K562 (cell line): ENCODE measurements at regions not wholly inside any gene's neighbourhood (a gene's known extent, or its start where the extent isn't known, plus 50 kb on each side); places are given as distances from the start of the nearest gene placed in this dataset.

ENCODE experiments used
- ARID1B ChIP-seq: fragments of 450-650 bp; IDR thresholded peaks from 2 replicates; pipeline ENCODE4 v1.6.1; 2016; ENCODE audit warnings: antibody characterized with exemption, mild to moderate bottlenecking, inconsistent platforms
- CCAR2 ChIP-seq: fragments of 200-400 bp; formaldehyde crosslinking; IDR thresholded peaks from 2 replicates; pipeline ENCODE4 v1.6.1; 2017; ENCODE audit warnings: mild to moderate bottlenecking, low read depth, low read length
- CREM ChIP-seq: IDR thresholded peaks from 2 replicates; pipeline ENCODE4 v1.6.1; 2014; ENCODE audit warnings: antibody characterized with exemption, low read depth
- CSDE1 ChIP-seq, 2 experiments: fragments of 450-650 bp; IDR thresholded peaks; 2 replicates each; pipeline ENCODE4 v1.6.1; 2016; ENCODE audit warnings: mild to moderate bottlenecking in 1 of 2
- E2F3 ChIP-seq: fragments of 250-450 bp; sonication (Bioruptor Pico); IDR thresholded peaks from 2 replicates; pipeline ENCODE4 v1.4.0; 2020; ENCODE audit warnings: mild to moderate bottlenecking
- ELF2 ChIP-seq: fragments of 250-450 bp; sonication (Bioruptor Pico); IDR thresholded peaks from 2 replicates; pipeline ENCODE4 v1.5.0; 2021; ENCODE audit warnings: mild to moderate bottlenecking
- ETS2 ChIP-seq: IDR thresholded peaks from 2 replicates; pipeline ENCODE4 v1.6.1; 2016; ENCODE audit warnings: borderline replicate concordance, missing genetic modification characterization, mild to moderate bottlenecking, moderate library complexity, missing compliant biosample characterization; ENCODE audit not compliant: poor library complexity, severe bottlenecking
- HDGF ChIP-seq: fragments of 450-650 bp; IDR thresholded peaks from 2 replicates; pipeline ENCODE4 v1.6.1; 2016
- KDM2B ChIP-seq: fragments of 250-450 bp; sonication (Bioruptor Pico); IDR thresholded peaks from 2 replicates; pipeline ENCODE4 v1.8.0; 2021; ENCODE audit warnings: mild to moderate bottlenecking, moderate library complexity
- KLF16 ChIP-seq: IDR thresholded peaks from 2 replicates; pipeline ENCODE4 v1.6.1; 2016; ENCODE audit warnings: antibody characterized with exemption
- NCOA1 ChIP-seq: fragments of 450-650 bp; IDR thresholded peaks from 2 replicates; pipeline ENCODE4 v1.6.1; 2016; ENCODE audit warnings: low read depth
- NEUROD1 ChIP-seq: fragments of 150-350 bp; IDR thresholded peaks from 2 replicates; pipeline ENCODE4 v1.6.1; 2014; ENCODE audit warnings: borderline replicate concordance, low read length, low read depth; ENCODE audit not compliant: partially characterized antibody
- NFRKB ChIP-seq: fragments of 450-650 bp; IDR thresholded peaks from 2 replicates; pipeline ENCODE4 v1.6.1; 2016; ENCODE audit warnings: low read depth
- NR4A1 ChIP-seq, 2 experiments: fragments of 250-450 bp in 1 of 2; fragments of 450-650 bp in 1 of 2; sonication (Bioruptor Pico) in 1 of 2; IDR thresholded peaks; 2 replicates each; pipeline versions ENCODE4 v1.4.0 to v1.6.1; 2016 to 2020; ENCODE audit warnings: mild to moderate bottlenecking in 2 of 2, missing compliant biosample characterization in 1 of 2, missing genetic modification characterization in 1 of 2, moderate library complexity in 1 of 2
- PTRF ChIP-seq: fragments of 450-650 bp; IDR thresholded peaks from 2 replicates; pipeline ENCODE4 v1.6.1; 2016; ENCODE audit warnings: mild to moderate bottlenecking, missing genetic modification characterization, missing compliant biosample characterization
- RFX7 ChIP-seq: fragments of 250-450 bp; sonication (Bioruptor Pico); IDR thresholded peaks from 2 replicates; pipeline ENCODE4 v1.5.1; 2021; ENCODE audit warnings: mild to moderate bottlenecking
- SRSF9 ChIP-seq: fragments of 200-400 bp; formaldehyde crosslinking; IDR thresholded peaks from 2 replicates; pipeline ENCODE4 v1.6.1; 2017; ENCODE audit warnings: low read depth, low read length, borderline replicate concordance
- WHSC1 ChIP-seq: IDR thresholded peaks from one replicate; pipeline ENCODE4 v1.6.1; 2012; ENCODE audit warnings: low read length, control low read depth, inconsistent platforms
- ZBTB1 ChIP-seq: sonication (generic); formaldehyde crosslinking; IDR thresholded peaks from 2 replicates; pipeline ENCODE4 v1.8.1; 2023; ENCODE audit warnings: missing genetic modification reagents, low read depth, mild to moderate bottlenecking, borderline replicate concordance
- ZEB2 ChIP-seq: fragments of 450-650 bp; IDR thresholded peaks from 2 replicates; pipeline ENCODE4 v1.6.1; 2016
- ZFX ChIP-seq: sonication (generic); formaldehyde crosslinking; IDR thresholded peaks from 2 replicates; pipeline ENCODE4 v1.8.0; 2022; ENCODE audit warnings: mild to moderate bottlenecking, missing genetic modification reagents, moderate library complexity
- ZNF24 ChIP-seq: fragments of 450-650 bp; IDR thresholded peaks from 2 replicates; pipeline ENCODE4 v1.6.1; 2016
- ZNF253 ChIP-seq: fragments of 250-450 bp; sonication (Bioruptor Pico); conservative IDR thresholded peaks from 2 replicates; pipeline ENCODE4 v1.6.1; 2021; ENCODE audit warnings: mild to moderate bottlenecking
- ZNF3 ChIP-seq: fragments of 250-450 bp; sonication (Bioruptor Pico); IDR thresholded peaks from 2 replicates; pipeline ENCODE4 v1.5.0; 2021; ENCODE audit warnings: mild to moderate bottlenecking, moderate library complexity
- ZNF561 ChIP-seq: fragments of 450-650 bp; formaldehyde crosslinking; conservative IDR thresholded peaks from 2 replicates; pipeline ENCODE4 v1.4.0; 2020; ENCODE audit warnings: mild to moderate bottlenecking, moderate library complexity
- TF ChIP-seq, protein P1 (sequence below): fragments of 200-400 bp; formaldehyde crosslinking; IDR thresholded peaks from 2 replicates; pipeline ENCODE4 v1.6.1; 2017; ENCODE audit warnings: mild to moderate bottlenecking, low read depth, low read length, moderate library complexity
- TF ChIP-seq, protein P2 (sequence below): fragments of 150-350 bp; conservative IDR thresholded peaks from 2 replicates; pipeline ENCODE4 v1.6.1; 2014; ENCODE audit warnings: low read length
- TF ChIP-seq, protein P3 (sequence below): fragments of 450-650 bp; IDR thresholded peaks from 2 replicates; pipeline ENCODE4 v1.7.0; 2016; ENCODE audit warnings: borderline replicate concordance

DNA sequence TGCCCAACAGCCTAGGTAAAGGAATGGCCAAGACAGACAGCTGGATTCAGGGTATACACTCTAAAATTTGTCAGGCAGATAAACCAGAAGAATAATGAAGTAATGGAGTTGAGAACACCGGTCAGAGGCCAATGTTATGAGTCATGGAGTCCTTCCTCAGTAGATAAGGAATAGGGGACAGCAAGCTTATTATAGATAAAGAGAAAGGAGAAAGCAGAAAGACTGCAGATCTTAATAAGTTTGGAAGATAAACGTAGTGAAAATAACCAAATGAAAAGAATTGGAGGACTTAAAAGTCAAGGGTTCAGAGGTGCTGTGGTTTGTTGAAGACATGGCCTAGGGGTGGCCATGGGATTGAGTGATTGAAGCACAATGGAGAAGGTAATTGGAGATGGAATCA, 63.5 kb upstream of the NFE2L2 start (continued):
- TF ChIP-seq, protein P1, sequence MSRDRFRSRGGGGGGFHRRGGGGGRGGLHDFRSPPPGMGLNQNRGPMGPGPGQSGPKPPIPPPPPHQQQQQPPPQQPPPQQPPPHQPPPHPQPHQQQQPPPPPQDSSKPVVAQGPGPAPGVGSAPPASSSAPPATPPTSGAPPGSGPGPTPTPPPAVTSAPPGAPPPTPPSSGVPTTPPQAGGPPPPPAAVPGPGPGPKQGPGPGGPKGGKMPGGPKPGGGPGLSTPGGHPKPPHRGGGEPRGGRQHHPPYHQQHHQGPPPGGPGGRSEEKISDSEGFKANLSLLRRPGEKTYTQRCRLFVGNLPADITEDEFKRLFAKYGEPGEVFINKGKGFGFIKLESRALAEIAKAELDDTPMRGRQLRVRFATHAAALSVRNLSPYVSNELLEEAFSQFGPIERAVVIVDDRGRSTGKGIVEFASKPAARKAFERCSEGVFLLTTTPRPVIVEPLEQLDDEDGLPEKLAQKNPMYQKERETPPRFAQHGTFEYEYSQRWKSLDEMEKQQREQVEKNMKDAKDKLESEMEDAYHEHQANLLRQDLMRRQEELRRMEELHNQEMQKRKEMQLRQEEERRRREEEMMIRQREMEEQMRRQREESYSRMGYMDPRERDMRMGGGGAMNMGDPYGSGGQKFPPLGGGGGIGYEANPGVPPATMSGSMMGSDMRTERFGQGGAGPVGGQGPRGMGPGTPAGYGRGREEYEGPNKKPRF, result no peak
- TF ChIP-seq ARID1B (peak; percentile 88), KLF16 (0 out of 2 replicates have a peak, but pooled peaks have one; percentile 43), ELF2 (no peak), ZNF561 (CRISPR knock-in tag) (no peak), ZNF253 (no peak), ZEB2 (peak; percentile 63), HDGF (no peak), ZFX (no peak), E2F3 (no peak), ETS2 (no peak), NCOA1 (no peak; the same call in 1 of the 2 replicates), CSDE1 (IDR thresholded peaks at IDR 0.05) (no peak), WHSC1 (no peak), ZBTB1 (CRISPR knock-in tag) (no peak), KDM2B (no peak), NEUROD1 (no peak), CCAR2 (no peak), ZNF3 (CRISPR knock-in tag) (no peak), NFRKB (no peak), SRSF9 (no peak), ZNF24 (peak; percentile 86), PTRF (tag) (no peak), RFX7 (CRISPR knock-in tag) (no peak), NR4A1 (CRISPR knock-in tag; IDR thresholded peaks at IDR 0.05) (no peak), NR4A1 (tag; IDR thresholded peaks at IDR 0.05) (no peak), CREM (no peak)
- TF ChIP-seq, protein P2, sequence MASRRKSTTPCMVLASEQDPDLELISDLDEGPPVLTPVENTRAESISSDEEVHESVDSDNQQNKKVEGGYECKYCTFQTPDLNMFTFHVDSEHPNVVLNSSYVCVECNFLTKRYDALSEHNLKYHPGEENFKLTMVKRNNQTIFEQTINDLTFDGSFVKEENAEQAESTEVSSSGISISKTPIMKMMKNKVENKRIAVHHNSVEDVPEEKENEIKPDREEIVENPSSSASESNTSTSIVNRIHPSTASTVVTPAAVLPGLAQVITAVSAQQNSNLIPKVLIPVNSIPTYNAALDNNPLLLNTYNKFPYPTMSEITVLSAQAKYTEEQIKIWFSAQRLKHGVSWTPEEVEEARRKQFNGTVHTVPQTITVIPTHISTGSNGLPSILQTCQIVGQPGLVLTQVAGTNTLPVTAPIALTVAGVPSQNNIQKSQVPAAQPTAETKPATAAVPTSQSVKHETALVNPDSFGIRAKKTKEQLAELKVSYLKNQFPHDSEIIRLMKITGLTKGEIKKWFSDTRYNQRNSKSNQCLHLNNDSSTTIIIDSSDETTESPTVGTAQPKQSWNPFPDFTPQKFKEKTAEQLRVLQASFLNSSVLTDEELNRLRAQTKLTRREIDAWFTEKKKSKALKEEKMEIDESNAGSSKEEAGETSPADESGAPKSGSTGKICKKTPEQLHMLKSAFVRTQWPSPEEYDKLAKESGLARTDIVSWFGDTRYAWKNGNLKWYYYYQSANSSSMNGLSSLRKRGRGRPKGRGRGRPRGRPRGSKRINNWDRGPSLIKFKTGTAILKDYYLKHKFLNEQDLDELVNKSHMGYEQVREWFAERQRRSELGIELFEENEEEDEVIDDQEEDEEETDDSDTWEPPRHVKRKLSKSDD, result no peak
- TF ChIP-seq, protein P3, sequence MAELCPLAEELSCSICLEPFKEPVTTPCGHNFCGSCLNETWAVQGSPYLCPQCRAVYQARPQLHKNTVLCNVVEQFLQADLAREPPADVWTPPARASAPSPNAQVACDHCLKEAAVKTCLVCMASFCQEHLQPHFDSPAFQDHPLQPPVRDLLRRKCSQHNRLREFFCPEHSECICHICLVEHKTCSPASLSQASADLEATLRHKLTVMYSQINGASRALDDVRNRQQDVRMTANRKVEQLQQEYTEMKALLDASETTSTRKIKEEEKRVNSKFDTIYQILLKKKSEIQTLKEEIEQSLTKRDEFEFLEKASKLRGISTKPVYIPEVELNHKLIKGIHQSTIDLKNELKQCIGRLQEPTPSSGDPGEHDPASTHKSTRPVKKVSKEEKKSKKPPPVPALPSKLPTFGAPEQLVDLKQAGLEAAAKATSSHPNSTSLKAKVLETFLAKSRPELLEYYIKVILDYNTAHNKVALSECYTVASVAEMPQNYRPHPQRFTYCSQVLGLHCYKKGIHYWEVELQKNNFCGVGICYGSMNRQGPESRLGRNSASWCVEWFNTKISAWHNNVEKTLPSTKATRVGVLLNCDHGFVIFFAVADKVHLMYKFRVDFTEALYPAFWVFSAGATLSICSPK, result no peak
